Panc1 (cell line): ENCODE measurements at regions not wholly inside any gene's neighbourhood (a gene's known extent, or its start where the extent isn't known, plus 50 kb on each side); places are given as distances from the start of the nearest gene placed in this dataset.

ENCODE experiments used
- ATAC-seq: fragments of 200-7000 bp; cut with Tn5 transposase; 2 replicates; pipeline ENCODE4 v1.9.1; 2020; ENCODE audit warnings: mild to moderate bottlenecking, moderate library complexity
- BruUV-seq: library from RNA; stranded (reverse); fragments of 400-500 nt; replicated peaks from 2 replicates; lab custom pipeline; 2021; lab: Mats Ljungman, UMichigan
- CTCF ChIA-PET: fragments of 300-600 bp; sonication (Branson Sonifier 250); formaldehyde crosslinking; loops from one replicate; lab custom pipeline; 2022; ENCODE audit warnings: antibody characterized with exemption; lab: Charles Lee
- POLR2A ChIA-PET: fragments of 300-600 bp; sonication (Branson Sonifier 250); formaldehyde crosslinking; loops from one replicate; lab custom pipeline; 2022; ENCODE audit warnings: antibody characterized with exemption; lab: Charles Lee
- DNase-seq: peaks from one replicate; pipeline ENCODE4 v3.0.0-alpha.2; 2010; ENCODE audit warnings: low read depth, low spot score
- H3K27ac ChIP-seq: 2 replicates; pipeline ENCODE4 v1.5.1; 2011; ENCODE audit warnings: mild to moderate bottlenecking, low read length, inconsistent platforms
- H3K27me3 ChIP-seq: fragments of 200-500 bp; sonication (Bioruptor generic); 2 replicates; pipeline ENCODE4 v1.6.0; 2014; ENCODE audit warnings: low read length, inconsistent platforms; ENCODE audit not compliant: control insufficient read depth, insufficient read depth
- H3K36me3 ChIP-seq: fragments of 200-500 bp; sonication (Bioruptor generic); 2 replicates; pipeline ENCODE4 v1.5.1; 2014; ENCODE audit warnings: inconsistent platforms, mild to moderate bottlenecking, low read length, moderate library complexity; ENCODE audit not compliant: control insufficient read depth, insufficient read depth
- H3K4me1 ChIP-seq: 2 replicates; pipeline ENCODE4 v1.5.1; 2011; ENCODE audit warnings: inconsistent platforms, mild to moderate bottlenecking, low read length, moderate library complexity; ENCODE audit not compliant: control insufficient read depth, insufficient read depth
- H3K4me3 ChIP-seq, 2 experiments: 2 replicates each; pipeline ENCODE4 v1.5.1; 2011 to 2012; ENCODE audit warnings: low read depth in 2 of 2, low read length in 2 of 2, mild to moderate bottlenecking in 2 of 2, inconsistent platforms in 1 of 2, moderate library complexity in 1 of 2
- H3K9me3 ChIP-seq: fragments of 200-500 bp; sonication (Bioruptor generic); 2 replicates; pipeline ENCODE4 v1.5.1; 2014; ENCODE audit warnings: low read depth, mild to moderate bottlenecking, inconsistent platforms, low read length, moderate library complexity; ENCODE audit not compliant: control insufficient read depth, insufficient read depth
- POLR2AphosphoS5 ChIP-seq: IDR thresholded peaks from 2 replicates; pipeline ENCODE4 v1.6.1; 2012; ENCODE audit warnings: mild to moderate bottlenecking, low read depth, low read length, moderate library complexity
- REST ChIP-seq, 2 experiments: IDR thresholded peaks; 2 replicates each; pipeline ENCODE4 v1.6.1; 2011 to 2012; ENCODE audit warnings: low read depth in 2 of 2, control low read depth in 1 of 2, low read length in 1 of 2, mild to moderate bottlenecking in 1 of 2, moderate library complexity in 1 of 2; ENCODE audit not compliant: insufficient read depth in 1 of 2
- SIN3A ChIP-seq: IDR thresholded peaks from 2 replicates; pipeline ENCODE4 v1.6.1; 2012; ENCODE audit warnings: low read depth, mild to moderate bottlenecking, low read length, moderate library complexity, borderline replicate concordance; ENCODE audit not compliant: insufficient read depth
- TCF7L2 ChIP-seq: IDR thresholded peaks from 2 replicates; pipeline ENCODE4 v1.6.1; 2011; ENCODE audit warnings: mild to moderate bottlenecking, low read depth, low read length, inconsistent platforms
- in situ Hi-C: cut with HindIII; loops from 2 replicates; pipeline ENCODE4 v1.10.0; 2016; ENCODE audit warnings: low sequenced_read_pairs, low pct_unique_long_range_greater_than_20kb
- intact Hi-C: fragments of 100-400 bp; cut with micrococcal nuclease; formaldehyde crosslinking; loops from one replicate; pipeline ENCODE4 v1.10.0; 2022; ENCODE audit not compliant: unreplicated experiment
- TF ChIP-seq, protein P1 (sequence below): fragments of 450-650 bp; IDR thresholded peaks from 2 replicates; pipeline ENCODE4 v1.5.1; 2017; ENCODE audit warnings: mild to moderate bottlenecking

DNA sequence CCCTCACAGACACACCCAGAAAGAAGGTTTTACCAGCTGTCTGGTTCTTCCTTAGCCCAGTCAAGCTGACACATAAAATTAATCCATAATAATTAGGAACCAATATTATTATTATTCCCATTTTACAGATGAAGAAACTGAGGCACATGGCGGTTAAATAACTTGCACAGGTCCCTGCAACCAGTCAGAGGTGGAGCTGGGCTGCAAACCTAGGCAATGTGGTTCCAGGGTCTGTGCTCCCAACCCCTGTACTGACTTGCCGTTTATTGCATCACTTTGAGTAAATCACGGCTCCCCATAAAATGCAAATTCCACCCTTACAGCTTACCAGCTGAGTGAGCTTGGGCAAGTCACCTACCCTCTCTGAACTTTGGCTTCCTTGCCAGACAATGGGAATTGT is 179.2 kb upstream of the POU3F1 start:
- in situ Hi-C loops: no loop called here
- BruUV-seq: no TSS peak

GRCh38 chr1:38223391-38223790 is 176.8 kb upstream of the POU3F1 start:
- Histone ChIP-seq H3K4me1 (no peaks in the 10 kb centered on the region), H3K4me3 (no peak overlapping the region), H3K9me3 (no peaks in the 10 kb centered on the region), H3K27ac (no peak overlapping the region), H3K27me3 (peaks cover 6% of the 10 kb centered on the region), H3K36me3 (no peaks in the 10 kb centered on the region)
- BruUV-seq: no TSS peak
- ChIA-PET POLR2A (no interaction called here), CTCF (no interaction called here)
- no peak for ATAC-seq
- in situ Hi-C loops: no loop called here
- intact Hi-C loops: no loop called here
- TF ChIP-seq REST (IDR thresholded peaks at IDR 0.05; ENCODE audit: insufficient read depth in 1 of 2, low read depth in 2 of 2, low read length in 1 of 2) (no peak), TCF7L2 (no peak), POLR2AphosphoS5 (no peak)
- DNase-seq: no peak

More for the DNA sequence above, 179.2 kb upstream of the POU3F1 start:
- POLR2A ChIA-PET: no interaction called here
- H3K4me3 ChIP-seq: no peak overlapping the region
- no peak for DNase-seq
- H3K9me3 ChIP-seq: no peaks in the 10 kb centered on the region
- H3K27me3 ChIP-seq: no peaks in the 10 kb centered on the region
- H3K36me3 ChIP-seq: no peaks in the 10 kb centered on the region
- intact Hi-C loops: no loop called here
- no peak for ATAC-seq
- H3K27ac ChIP-seq: no peak overlapping the region
- no peaks in the 10 kb centered on the region for H3K4me1 ChIP-seq
- CTCF ChIA-PET: interaction anchor here (0.7 kb wide), 1 partner anchor 446 kb away, joined by 3 read pairs; no protein-coding TSS in a partner anchor
- TF ChIP-seq TCF7L2: no peak
- TF ChIP-seq POLR2AphosphoS5: no peak
- TF ChIP-seq SIN3A: no peak
- no peak for TF ChIP-seq REST (IDR thresholded peaks at IDR 0.05; ENCODE audit: insufficient read depth in 1 of 2, low read depth in 2 of 2, low read length in 1 of 2)
- TF ChIP-seq, protein P1, sequence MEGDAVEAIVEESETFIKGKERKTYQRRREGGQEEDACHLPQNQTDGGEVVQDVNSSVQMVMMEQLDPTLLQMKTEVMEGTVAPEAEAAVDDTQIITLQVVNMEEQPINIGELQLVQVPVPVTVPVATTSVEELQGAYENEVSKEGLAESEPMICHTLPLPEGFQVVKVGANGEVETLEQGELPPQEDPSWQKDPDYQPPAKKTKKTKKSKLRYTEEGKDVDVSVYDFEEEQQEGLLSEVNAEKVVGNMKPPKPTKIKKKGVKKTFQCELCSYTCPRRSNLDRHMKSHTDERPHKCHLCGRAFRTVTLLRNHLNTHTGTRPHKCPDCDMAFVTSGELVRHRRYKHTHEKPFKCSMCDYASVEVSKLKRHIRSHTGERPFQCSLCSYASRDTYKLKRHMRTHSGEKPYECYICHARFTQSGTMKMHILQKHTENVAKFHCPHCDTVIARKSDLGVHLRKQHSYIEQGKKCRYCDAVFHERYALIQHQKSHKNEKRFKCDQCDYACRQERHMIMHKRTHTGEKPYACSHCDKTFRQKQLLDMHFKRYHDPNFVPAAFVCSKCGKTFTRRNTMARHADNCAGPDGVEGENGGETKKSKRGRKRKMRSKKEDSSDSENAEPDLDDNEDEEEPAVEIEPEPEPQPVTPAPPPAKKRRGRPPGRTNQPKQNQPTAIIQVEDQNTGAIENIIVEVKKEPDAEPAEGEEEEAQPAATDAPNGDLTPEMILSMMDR: no peak
